WTC11 (cell line): ENCODE measurements at regions not wholly inside any gene's neighbourhood (a gene's known extent, or its start where the extent isn't known, plus 50 kb on each side); places are given as distances from the start of the nearest gene placed in this dataset.

ENCODE experiments used
- ATAC-seq: fragments of 200-7000 bp; cut with Tn5 transposase; 2 replicates; pipeline ENCODE4 v1.10.0; 2021; ENCODE audit warnings: mild to moderate bottlenecking, moderate library complexity
- CTCF ChIA-PET: fragments of 300-600 bp; sonication (Branson Sonifier 250); formaldehyde crosslinking; loops from one replicate; lab custom pipeline; 2021; ENCODE audit warnings: antibody characterized with exemption; lab: Charles Lee
- POLR2A ChIA-PET: fragments of 350-600 bp; sonication (Branson Sonifier 250); formaldehyde crosslinking; loops from one replicate; lab custom pipeline; 2021; ENCODE audit warnings: antibody characterized with exemption; lab: Charles Lee
- DNase-seq: peaks from one replicate; pipeline ENCODE4 v3.0.0; 2021; ENCODE audit warnings: low spot score
- H3K27ac Mint-ChIP-seq: 2 replicates; pipeline ENCODE4 v1.8.0; 2021; ENCODE audit warnings: mixed read lengths
- H3K27me3 Mint-ChIP-seq: 2 replicates; pipeline ENCODE4 v1.8.0; 2021; ENCODE audit warnings: low read depth, mild to moderate bottlenecking, moderate library complexity, mixed read lengths
- H3K36me3 Mint-ChIP-seq: 2 replicates; pipeline ENCODE4 v1.8.0; 2021; ENCODE audit warnings: mixed read lengths
- H3K4me1 Mint-ChIP-seq: 2 replicates; pipeline ENCODE4 v1.8.0; 2022; ENCODE audit warnings: mixed read lengths
- H3K4me3 Mint-ChIP-seq: 2 replicates; pipeline ENCODE4 v1.8.0; 2021; ENCODE audit warnings: mild to moderate bottlenecking, moderate library complexity, mixed read lengths
- H3K9me3 Mint-ChIP-seq: 2 replicates; pipeline ENCODE4 v1.8.0; 2021; ENCODE audit warnings: mixed read lengths
- ERG ChIP-seq: fragments of 250-450 bp; sonication (Bioruptor Pico); IDR thresholded peaks from 2 replicates; pipeline ENCODE4 v1.8.0; 2021; ENCODE audit warnings: mild to moderate bottlenecking
- FOXP4 ChIP-seq: sonication (generic); formaldehyde crosslinking; IDR thresholded peaks from 2 replicates; pipeline ENCODE4 v1.8.0; 2022; ENCODE audit warnings: mild to moderate bottlenecking, missing genetic modification reagents
- MAX ChIP-seq: sonication (generic); formaldehyde crosslinking; IDR thresholded peaks from 2 replicates; pipeline ENCODE4 v1.8.0; 2022; ENCODE audit warnings: mild to moderate bottlenecking, missing genetic modification reagents
- MXD4 ChIP-seq: fragments of 250-450 bp; sonication (Bioruptor Pico); IDR thresholded peaks from 2 replicates; pipeline ENCODE4 v1.8.0; 2021; ENCODE audit warnings: mild to moderate bottlenecking, moderate library complexity, borderline replicate concordance
- TEAD4 ChIP-seq: sonication (generic); formaldehyde crosslinking; IDR thresholded peaks from 2 replicates; pipeline ENCODE4 v1.8.0; 2022; ENCODE audit warnings: mild to moderate bottlenecking, missing genetic modification reagents
- ZNF396 ChIP-seq: fragments of 250-450 bp; sonication (Bioruptor Pico); IDR thresholded peaks from 2 replicates; pipeline ENCODE4 v1.8.0; 2021; ENCODE audit warnings: mild to moderate bottlenecking, moderate library complexity, borderline replicate concordance
- ZNF416 ChIP-seq: fragments of 250-450 bp; sonication (Bioruptor Pico); IDR thresholded peaks from 2 replicates; pipeline ENCODE4 v1.9.0; 2021; ENCODE audit warnings: mild to moderate bottlenecking, inconsistent platforms
- TF ChIP-seq, protein P1 (sequence below): sonication (generic); formaldehyde crosslinking; IDR thresholded peaks from 2 replicates; pipeline ENCODE4 v1.8.0; 2023; ENCODE audit warnings: missing genetic modification reagents, mild to moderate bottlenecking, borderline replicate concordance
- TF ChIP-seq, protein P2 (sequence below): sonication (generic); formaldehyde crosslinking; IDR thresholded peaks from 2 replicates; pipeline ENCODE4 v1.8.1; 2022; ENCODE audit warnings: low read depth, mild to moderate bottlenecking, moderate library complexity, missing genetic modification reagents, borderline replicate concordance
- TF ChIP-seq, protein P3 (sequence below): sonication (generic); formaldehyde crosslinking; conservative IDR thresholded peaks from 2 replicates; pipeline ENCODE4 v1.8.1; 2022; ENCODE audit warnings: mild to moderate bottlenecking, missing genetic modification reagents
- TF ChIP-seq, protein P4 (sequence below): fragments of 250-450 bp; sonication (Bioruptor Pico); IDR thresholded peaks from 2 replicates; pipeline ENCODE4 v1.9.0; 2021; ENCODE audit warnings: mild to moderate bottlenecking
- TF ChIP-seq, protein P5 (sequence below): sonication (generic); formaldehyde crosslinking; IDR thresholded peaks from 2 replicates; pipeline ENCODE4 v1.8.0; 2023; ENCODE audit warnings: missing genetic modification reagents

GRCh38 chr3:127056976-127057375 is 74.1 kb downstream of the PLXNA1 start (continued):
- TF ChIP-seq, protein P1, sequence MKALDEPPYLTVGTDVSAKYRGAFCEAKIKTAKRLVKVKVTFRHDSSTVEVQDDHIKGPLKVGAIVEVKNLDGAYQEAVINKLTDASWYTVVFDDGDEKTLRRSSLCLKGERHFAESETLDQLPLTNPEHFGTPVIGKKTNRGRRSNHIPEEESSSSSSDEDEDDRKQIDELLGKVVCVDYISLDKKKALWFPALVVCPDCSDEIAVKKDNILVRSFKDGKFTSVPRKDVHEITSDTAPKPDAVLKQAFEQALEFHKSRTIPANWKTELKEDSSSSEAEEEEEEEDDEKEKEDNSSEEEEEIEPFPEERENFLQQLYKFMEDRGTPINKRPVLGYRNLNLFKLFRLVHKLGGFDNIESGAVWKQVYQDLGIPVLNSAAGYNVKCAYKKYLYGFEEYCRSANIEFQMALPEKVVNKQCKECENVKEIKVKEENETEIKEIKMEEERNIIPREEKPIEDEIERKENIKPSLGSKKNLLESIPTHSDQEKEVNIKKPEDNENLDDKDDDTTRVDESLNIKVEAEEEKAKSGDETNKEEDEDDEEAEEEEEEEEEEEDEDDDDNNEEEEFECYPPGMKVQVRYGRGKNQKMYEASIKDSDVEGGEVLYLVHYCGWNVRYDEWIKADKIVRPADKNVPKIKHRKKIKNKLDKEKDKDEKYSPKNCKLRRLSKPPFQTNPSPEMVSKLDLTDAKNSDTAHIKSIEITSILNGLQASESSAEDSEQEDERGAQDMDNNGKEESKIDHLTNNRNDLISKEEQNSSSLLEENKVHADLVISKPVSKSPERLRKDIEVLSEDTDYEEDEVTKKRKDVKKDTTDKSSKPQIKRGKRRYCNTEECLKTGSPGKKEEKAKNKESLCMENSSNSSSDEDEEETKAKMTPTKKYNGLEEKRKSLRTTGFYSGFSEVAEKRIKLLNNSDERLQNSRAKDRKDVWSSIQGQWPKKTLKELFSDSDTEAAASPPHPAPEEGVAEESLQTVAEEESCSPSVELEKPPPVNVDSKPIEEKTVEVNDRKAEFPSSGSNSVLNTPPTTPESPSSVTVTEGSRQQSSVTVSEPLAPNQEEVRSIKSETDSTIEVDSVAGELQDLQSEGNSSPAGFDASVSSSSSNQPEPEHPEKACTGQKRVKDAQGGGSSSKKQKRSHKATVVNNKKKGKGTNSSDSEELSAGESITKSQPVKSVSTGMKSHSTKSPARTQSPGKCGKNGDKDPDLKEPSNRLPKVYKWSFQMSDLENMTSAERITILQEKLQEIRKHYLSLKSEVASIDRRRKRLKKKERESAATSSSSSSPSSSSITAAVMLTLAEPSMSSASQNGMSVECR (CRISPR knock-in tag) = no peak
- TF ChIP-seq, protein P2, sequence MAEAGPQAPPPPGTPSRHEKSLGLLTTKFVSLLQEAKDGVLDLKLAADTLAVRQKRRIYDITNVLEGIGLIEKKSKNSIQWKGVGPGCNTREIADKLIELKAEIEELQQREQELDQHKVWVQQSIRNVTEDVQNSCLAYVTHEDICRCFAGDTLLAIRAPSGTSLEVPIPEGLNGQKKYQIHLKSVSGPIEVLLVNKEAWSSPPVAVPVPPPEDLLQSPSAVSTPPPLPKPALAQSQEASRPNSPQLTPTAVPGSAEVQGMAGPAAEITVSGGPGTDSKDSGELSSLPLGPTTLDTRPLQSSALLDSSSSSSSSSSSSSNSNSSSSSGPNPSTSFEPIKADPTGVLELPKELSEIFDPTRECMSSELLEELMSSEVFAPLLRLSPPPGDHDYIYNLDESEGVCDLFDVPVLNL (CRISPR knock-in tag) = no peak
- TF ChIP-seq ERG (CRISPR knock-in tag) (no peak), TEAD4 (CRISPR knock-in tag) (no peak)
- TF ChIP-seq, protein P3, sequence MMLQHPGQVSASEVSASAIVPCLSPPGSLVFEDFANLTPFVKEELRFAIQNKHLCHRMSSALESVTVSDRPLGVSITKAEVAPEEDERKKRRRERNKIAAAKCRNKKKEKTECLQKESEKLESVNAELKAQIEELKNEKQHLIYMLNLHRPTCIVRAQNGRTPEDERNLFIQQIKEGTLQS = no peak
- TF ChIP-seq, protein P4, sequence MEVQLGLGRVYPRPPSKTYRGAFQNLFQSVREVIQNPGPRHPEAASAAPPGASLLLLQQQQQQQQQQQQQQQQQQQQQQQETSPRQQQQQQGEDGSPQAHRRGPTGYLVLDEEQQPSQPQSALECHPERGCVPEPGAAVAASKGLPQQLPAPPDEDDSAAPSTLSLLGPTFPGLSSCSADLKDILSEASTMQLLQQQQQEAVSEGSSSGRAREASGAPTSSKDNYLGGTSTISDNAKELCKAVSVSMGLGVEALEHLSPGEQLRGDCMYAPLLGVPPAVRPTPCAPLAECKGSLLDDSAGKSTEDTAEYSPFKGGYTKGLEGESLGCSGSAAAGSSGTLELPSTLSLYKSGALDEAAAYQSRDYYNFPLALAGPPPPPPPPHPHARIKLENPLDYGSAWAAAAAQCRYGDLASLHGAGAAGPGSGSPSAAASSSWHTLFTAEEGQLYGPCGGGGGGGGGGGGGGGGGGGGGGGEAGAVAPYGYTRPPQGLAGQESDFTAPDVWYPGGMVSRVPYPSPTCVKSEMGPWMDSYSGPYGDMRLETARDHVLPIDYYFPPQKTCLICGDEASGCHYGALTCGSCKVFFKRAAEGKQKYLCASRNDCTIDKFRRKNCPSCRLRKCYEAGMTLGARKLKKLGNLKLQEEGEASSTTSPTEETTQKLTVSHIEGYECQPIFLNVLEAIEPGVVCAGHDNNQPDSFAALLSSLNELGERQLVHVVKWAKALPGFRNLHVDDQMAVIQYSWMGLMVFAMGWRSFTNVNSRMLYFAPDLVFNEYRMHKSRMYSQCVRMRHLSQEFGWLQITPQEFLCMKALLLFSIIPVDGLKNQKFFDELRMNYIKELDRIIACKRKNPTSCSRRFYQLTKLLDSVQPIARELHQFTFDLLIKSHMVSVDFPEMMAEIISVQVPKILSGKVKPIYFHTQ (CRISPR knock-in tag) = no peak

DNA sequence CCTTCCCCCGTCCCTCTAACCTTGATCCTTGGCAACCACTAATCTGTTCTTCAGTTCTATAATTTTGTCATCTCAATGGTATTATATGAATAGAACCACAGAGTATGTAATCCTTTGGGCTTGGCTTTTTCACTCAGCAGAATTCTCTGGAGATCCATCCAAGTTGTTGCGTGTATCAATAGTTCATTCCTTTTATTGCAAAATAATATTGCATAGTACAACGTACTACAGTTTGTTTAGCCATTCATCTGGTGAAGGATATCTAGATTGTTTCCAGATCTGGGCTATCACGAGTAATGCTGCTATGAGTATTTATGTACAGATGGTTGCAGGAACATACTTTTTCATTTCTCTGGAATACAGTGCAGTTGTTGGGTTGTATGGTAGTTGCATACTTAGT is 76.2 kb downstream of the PLXNA1 start:
- Mint-ChIP-seq H3K4me1 (peaks cover 3% of the 10 kb centered on the region), H3K27ac (no peak overlapping the region), H3K9me3 (peaks cover 25% of the 10 kb centered on the region), H3K4me3 (no peak overlapping the region), H3K36me3 (peaks cover 12% of the 10 kb centered on the region), H3K27me3 (no peaks in the 10 kb centered on the region; the same call in 1 of the 2 replicates)
- CTCF ChIA-PET = no interaction called here
- TF ChIP-seq MXD4 (no peak), ZNF396 (CRISPR knock-in tag) (no peak), MAX (CRISPR knock-in tag) (no peak), ZNF416 (CRISPR knock-in tag) (no peak), FOXP4 (CRISPR knock-in tag) (no peak)
- TF ChIP-seq, protein P5, sequence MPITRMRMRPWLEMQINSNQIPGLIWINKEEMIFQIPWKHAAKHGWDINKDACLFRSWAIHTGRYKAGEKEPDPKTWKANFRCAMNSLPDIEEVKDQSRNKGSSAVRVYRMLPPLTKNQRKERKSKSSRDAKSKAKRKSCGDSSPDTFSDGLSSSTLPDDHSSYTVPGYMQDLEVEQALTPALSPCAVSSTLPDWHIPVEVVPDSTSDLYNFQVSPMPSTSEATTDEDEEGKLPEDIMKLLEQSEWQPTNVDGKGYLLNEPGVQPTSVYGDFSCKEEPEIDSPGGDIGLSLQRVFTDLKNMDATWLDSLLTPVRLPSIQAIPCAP (CRISPR knock-in tag) = no peak
- DNase-seq (no peak), ATAC-seq (no peak)
- POLR2A ChIA-PET = no interaction called here
